Inflammatory macrophage (primary cell): ENCODE measurements at regions not wholly inside any gene's neighbourhood (a gene's known extent, or its start where the extent isn't known, plus 50 kb on each side); places are given as distances from the start of the nearest gene placed in this dataset.
A peak's percentile ranks its signal among the peaks of the same experiment; 100 is the strongest.
"Not testable (repeated sequence)": the region's sequence is repeated elsewhere in the genome, so short reads cannot be mapped to it uniquely, and the experiment has no call there.

Experiments
- DNase-seq, 2 donors: peaks; one replicate each; pipeline ENCODE4 v3.0.0-alpha.2; 2020 to 2022

GRCh38 chr21:33121715-33122475, 52.0 kb downstream of the OLIG1 start:
- no peak for DNase-seq

GRCh38 chr21:33122507-33122906, 52.6 kb downstream of the OLIG1 start:
- no peak for DNase-seq

DNA sequence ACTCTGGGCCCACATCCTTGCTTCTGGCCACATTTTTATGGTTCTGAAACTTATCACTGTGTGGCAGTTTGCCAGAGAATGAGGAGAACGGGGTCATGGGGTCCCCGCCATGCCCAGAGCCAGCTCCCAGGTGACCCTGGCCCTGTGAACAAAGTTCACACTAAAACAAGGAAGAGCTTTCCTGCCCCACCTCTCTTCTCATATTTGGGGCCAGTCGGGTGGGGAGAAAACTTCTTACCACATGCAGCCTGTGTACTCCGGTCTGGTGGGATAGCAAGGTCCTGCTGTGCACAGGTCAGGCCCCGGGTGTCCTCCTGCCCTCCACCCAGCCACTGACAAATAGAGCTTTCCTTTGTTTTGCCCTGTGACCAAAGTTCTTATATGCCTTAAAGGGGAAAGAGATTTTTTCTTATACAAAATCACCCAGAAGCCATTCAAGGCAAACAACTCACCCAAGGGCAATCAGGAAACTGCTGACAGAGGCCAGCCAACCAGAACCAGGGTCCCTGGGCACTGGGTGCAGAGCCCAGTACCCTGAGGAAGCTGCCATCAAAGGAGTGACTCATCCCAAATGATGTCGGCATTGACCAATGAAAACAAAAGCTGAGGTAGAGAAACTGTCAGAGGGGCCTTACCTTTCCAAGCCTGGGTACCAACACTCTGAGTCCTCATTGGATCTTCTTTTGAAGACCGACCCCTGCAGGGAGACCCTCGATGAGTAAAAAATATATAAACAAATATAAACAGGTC, 53.6 kb downstream of the OLIG1 start:
- no peak for DNase-seq

- DNase-seq, result peak; percentile 24 to 46
Observed at GRCh38 chr21:33124889-33125288, 54.9 kb downstream of the OLIG1 start.

DNA sequence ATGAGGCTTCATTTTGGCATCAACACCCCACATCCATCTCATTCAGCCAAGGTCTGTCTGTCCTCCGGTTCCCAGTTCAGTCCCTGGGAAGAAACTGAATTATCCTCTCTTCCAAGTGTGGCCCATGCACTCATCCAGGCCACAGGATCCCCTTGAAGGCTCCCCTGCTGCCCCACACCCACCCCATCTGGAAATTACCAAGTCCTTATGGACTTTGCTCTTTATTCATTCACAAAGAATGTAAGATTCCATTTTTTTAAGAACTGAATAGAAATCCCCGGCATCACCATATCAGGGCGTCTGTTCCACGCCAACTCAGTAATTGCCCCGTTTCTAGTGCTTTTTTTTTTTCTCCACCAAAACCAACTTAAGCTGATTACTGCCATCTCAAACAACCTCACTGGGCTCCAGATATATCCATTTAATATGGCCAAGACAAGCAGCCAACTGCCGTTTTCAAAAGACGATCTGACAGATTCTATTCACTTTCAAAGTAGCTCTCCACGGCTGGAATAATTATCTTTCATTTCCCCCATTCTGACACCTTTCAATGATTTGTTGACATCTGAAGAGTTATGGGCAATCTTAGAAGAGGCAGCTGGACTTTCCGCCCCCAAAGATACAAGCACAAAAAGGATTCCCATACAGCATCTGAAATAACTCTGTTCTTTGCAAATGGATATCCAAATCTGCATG, 55.9 kb downstream of the OLIG1 start:
- DNase-seq, result no peak

DNA sequence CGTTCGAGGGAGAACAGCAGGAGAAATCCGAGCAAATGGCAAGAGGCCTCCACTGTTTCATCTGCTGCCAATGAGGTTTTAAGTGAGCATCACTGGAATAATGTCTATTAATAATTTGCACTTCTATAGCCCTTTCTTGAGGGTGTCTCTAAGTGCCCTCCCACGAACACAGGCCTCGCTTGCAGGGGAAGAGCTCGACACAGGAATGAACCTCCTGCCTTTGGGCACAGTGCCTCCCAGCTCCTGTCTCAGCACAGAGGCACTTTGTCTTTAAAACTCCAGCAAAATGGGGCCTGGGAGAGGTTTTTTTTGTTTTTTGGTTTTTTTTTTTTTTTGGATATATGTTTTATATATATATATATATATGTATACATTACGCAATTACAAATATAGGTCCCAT, 56.6 kb downstream of the OLIG1 start:
- DNase-seq, result no peak

DNA sequence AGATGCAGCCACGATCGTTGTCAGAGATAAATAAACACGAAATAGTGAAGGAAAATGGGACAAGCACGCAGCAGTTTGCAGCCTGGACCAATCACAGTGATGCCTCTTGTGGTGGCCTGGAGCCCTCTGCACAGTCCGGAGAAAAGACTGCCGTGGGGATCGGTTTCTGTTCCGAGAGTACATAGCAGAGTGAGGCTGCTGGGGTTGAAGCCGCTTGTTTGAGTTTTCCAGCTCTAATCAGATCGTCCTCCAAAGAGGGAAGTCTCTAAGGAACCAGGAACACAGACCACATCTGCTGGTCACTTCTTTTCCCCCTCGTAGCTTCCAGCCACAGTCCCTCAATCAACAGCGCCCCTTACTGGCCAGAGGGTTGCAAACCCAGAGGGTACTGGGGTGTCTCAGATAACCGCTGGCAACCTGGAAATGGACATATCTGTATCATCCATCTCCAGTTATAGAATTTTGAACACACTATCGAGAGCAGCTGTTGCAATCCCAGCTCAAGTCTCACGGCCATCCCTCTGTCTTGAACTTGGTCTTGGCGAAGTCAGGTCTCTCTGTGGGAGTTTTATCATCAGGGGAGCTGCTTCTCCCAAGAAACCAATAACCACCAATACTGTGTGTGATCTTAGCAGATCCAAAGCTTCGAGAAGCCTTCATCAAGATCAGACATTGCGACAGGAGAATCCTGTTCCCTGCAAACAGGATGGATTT, 57.4 kb downstream of the OLIG1 start:
- DNase-seq, result peak; percentile 88 to 89

GRCh38 chr21:33127868-33128242, 57.9 kb downstream of the OLIG1 start:
- DNase-seq, result no peak

DNA sequence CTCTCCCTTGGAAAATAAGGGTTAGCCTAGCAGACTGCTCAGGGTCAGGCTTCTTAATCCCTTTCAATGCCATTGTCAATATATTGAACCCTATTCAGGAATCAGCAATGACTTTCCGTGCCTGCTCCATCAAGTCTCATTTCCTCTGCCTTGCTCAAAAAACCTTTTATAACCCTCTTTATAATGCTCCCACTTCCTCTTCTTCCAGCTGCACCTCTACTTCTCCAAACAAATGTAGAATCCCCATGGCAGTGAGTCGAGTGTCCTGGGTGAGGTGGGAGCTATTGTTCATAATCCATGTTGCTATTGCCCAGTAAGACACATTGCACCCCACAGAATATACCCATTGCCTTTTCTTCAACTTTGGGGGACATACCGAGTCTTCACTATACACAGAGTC, 58.6 kb downstream of the OLIG1 start:
- no peak for DNase-seq

DNA sequence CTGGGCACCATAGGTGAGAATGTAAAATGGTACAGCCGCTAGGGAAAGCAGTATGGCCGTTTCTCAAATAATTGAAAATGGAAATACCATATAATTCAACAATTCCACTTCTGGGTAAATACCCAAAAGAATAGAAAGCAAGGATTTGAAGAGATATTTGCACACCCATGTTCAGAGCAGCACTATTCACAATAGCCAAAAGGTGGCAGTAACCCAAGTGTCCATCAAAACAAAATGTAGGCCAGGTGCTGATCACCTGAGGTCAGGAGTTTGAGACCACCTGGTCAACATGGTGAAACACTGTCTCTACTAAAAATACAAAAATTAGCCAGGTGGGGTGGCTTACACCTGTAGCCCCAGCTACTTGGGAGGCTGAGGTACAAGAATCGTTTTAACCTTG, 62.1 kb downstream of the OLIG1 start:
- no peak for DNase-seq

- DNase-seq, result no peak
Observed at GRCh38 chr21:33133892-33134291, 64.0 kb downstream of the OLIG1 start.

DNA sequence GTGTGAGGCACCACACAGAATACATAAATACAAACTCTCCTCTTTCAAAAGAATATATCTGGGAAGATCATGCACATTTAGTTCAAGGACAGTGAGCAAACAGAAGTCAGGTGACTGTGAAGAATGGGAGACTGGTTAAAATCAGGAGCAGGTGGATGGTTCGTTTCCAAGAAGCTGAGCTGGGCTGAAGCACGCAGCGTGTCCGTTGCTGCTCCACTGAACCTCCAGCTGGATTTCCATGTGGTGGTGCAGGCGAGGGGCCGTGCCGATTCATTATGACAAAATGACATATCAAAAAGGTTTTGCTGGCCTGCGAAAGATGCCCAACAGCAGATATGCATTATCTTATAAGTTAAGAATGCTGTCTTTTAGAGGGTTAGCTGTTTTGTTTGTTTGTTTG, 66.0 kb downstream of the OLIG1 start:
- DNase-seq, result no peak

GRCh38 chr21:33136847-33137502, 67.0 kb downstream of the OLIG1 start:
- no peak for DNase-seq

DNA sequence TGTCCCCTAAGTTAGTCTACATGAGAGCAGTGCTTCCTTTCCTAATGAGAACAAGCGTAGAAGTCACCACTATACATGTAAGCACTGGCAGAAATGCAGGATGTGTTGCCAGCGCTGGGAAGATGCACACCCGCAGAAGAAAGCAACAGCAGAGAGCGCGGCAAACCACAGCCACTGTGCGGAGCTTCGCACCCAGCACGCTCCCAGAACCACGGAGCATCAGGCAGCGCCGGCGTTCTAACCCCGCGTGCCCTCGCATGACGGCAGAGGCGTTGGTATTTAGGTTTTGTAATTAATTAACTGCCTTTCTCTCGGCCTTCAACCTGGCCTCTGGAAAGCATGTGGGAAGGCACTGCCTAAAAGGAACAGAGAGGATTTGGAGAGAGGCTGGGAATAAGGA, 69.1 kb downstream of the OLIG1 start:
- no peak for DNase-seq

DNA sequence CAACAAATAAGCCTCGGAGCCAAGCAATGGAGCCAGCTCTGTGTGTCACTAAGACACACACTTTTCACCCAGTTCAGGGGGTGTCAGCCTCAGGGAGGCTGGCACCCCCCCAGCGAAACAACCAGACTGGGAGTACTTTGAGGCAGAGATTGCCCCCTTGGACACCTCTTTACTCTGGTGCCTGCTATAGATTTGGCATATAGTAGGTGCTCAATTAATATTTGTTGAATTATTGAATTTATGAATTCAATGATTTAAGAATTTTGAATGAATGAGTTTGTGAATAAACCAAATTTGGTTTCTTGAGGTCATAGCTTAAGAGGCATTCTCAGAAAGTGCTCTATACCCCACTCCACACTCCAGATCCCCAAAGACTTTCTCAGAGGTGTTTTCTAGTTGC, 70.3 kb downstream of the OLIG1 start:
- no peak for DNase-seq

- DNase-seq, result no peak
Observed at GRCh38 chr21:33146467-33146866, 76.5 kb downstream of the OLIG1 start.

GRCh38 chr21:33149181-33149580, 79.2 kb downstream of the OLIG1 start:
- no peak for DNase-seq

DNA sequence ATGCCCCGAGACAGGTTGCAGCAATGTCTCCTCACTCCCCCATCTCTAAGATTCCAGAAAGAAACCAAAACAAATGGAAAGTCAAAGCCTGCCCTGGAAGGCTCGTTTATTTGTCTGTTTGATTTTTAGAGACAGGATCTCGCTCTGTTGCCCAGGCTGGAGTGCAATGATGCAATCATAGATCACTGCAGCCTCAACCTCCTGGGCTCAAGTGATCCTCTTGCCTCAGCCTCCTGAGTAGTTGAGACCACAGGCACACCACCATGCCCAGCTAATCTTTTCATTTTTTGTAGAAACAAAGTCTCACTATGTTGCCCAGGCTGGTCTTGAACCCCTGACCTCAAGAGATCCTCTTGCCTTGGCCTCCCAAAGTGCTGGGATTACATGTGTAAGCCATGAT, 78.8 kb upstream of the IFNAR2 start:
- not testable (repeated sequence) for DNase-seq

- DNase-seq, result peak; percentile 33
Observed at GRCh38 chr21:33151941-33152731, 77.6 kb upstream of the IFNAR2 start.

DNA sequence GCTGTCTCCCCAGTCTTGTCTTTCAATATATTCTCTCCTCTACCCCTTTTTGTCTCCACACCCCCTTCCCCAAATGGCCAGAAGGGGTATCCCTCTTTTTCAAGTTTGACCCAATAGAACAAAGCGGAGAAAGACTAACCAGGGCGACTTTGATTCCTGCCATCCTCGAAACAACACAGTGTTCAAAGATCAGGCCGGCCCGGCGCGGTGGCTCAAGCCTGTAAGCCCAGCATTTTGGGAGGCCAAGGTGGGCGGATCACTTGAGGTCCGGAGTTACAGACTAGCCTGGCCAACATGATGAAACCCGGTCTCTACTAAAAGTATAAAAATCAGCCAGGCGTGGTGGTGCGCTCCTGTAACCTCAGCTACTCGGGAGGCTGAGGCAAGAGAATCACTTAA, 77.0 kb upstream of the IFNAR2 start:
- DNase-seq, result no peak

- no peak for DNase-seq
Observed at GRCh38 chr21:33155005-33155404, 74.7 kb upstream of the IFNAR2 start.

DNA sequence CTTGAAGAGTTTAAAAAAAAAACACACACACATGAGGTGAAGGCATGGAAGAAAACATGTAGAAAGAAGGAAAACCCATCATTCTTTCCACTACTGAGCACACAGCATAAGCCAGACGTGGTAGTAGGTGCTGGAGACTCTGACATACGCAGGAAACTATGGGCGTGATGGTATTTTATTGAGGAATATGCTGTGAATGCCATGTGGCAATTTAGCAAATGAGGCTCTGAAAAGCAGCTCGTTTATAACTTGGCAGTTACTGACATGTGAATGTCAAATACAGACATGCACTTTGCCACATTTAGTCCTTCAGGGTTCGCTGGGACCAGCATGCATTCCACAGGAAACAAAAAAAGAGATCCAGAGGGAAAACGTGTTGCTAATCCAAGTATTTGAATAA, 74.3 kb upstream of the IFNAR2 start:
- no peak for DNase-seq
